ENCODE measurements at regions not wholly inside any gene's neighbourhood (a gene's known extent, or its start where the extent isn't known, plus 50 kb on each side); places are given as distances from the start of the nearest gene placed in this dataset.

- no peaks in the 10 kb centered on the region for H3K79me2 ChIP-seq (ENCODE audit: low read depth)
- TF ChIP-seq EZH2 (IDR thresholded peaks at IDR 0.05) (no peak), CTCF (IDR thresholded peaks at IDR 0.05) (no peak), EZH2phosphoT487 (IDR thresholded peaks at IDR 0.05) (no peak)
- no peak overlapping the region for H3K27ac ChIP-seq
- no peak overlapping the region for H3K4me2 ChIP-seq
- Mint-ChIP-seq H3K27ac (no peak overlapping the region), H3K9me3 (peaks cover 6% of the 10 kb centered on the region), H3K27me3 (ENCODE audit: insufficient read depth, low read depth) (peaks cover 4% of the 10 kb centered on the region), H3K4me1 (peaks cover 9% of the 10 kb centered on the region), H3K4me3 (no peak overlapping the region), H3K36me3 (no peaks in the 10 kb centered on the region)
- H3K36me3 ChIP-seq, result no peaks in the 10 kb centered on the region
- H3K27me3 ChIP-seq, result no peaks in the 10 kb centered on the region
- H3K4me1 ChIP-seq, result no peaks in the 10 kb centered on the region
- H2AFZ ChIP-seq (replicated peaks), result no peak overlapping the region
- no peaks in the 10 kb centered on the region for H3F3A ChIP-seq (ENCODE audit: low read depth)
- DNase-seq (ENCODE audit: low spot score), result no peak
- H4K20me1 ChIP-seq (ENCODE audit: low read depth), result no peaks in the 10 kb centered on the region
- H3K9me3 ChIP-seq (ENCODE audit: low read depth), result no peaks in the 10 kb centered on the region
- no peak overlapping the region for H3K9ac ChIP-seq
- H3K4me3 ChIP-seq, result no peak overlapping the region
These were observed 94.6 kb upstream of the TNPO1 start for GRCh38 chr5:72721844-72722243.

GRCh38 chr5:72720205-72720604 lies 96.3 kb upstream of the TNPO1 start:
- H3K27me3 ChIP-seq, result no peaks in the 10 kb centered on the region
- H3K4me2 ChIP-seq, result no peak overlapping the region
- H2AFZ ChIP-seq (replicated peaks), result no peak overlapping the region
- H3K4me1 ChIP-seq, result no peaks in the 10 kb centered on the region
- H3F3A ChIP-seq (ENCODE audit: low read depth), result no peaks in the 10 kb centered on the region
- no peak overlapping the region for H3K27ac ChIP-seq
- H3K36me3 ChIP-seq, result no peaks in the 10 kb centered on the region
- no peaks in the 10 kb centered on the region for H3K9me3 ChIP-seq (ENCODE audit: low read depth)
- no peaks in the 10 kb centered on the region for H4K20me1 ChIP-seq (ENCODE audit: low read depth)
- no peaks in the 10 kb centered on the region for H3K79me2 ChIP-seq (ENCODE audit: low read depth)
- no peak overlapping the region for H3K9ac ChIP-seq
- H3K4me3 ChIP-seq, result no peak overlapping the region
- no peaks in the 10 kb centered on the region for H3K36me3 Mint-ChIP-seq
- no peaks in the 10 kb centered on the region for H3K9me3 Mint-ChIP-seq
- H3K27me3 Mint-ChIP-seq (ENCODE audit: insufficient read depth, low read depth), result peaks cover 4% of the 10 kb centered on the region
- H3K27ac Mint-ChIP-seq, result no peak overlapping the region
- peaks cover 9% of the 10 kb centered on the region for H3K4me1 Mint-ChIP-seq
- H3K4me3 Mint-ChIP-seq, result no peak overlapping the region
- TF ChIP-seq CTCF (IDR thresholded peaks at IDR 0.05), result no peak
- no peak for TF ChIP-seq EZH2phosphoT487 (IDR thresholded peaks at IDR 0.05)
- TF ChIP-seq EZH2 (IDR thresholded peaks at IDR 0.05), result no peak
- DNase-seq (ENCODE audit: low spot score), result no peak

GRCh38 chr5:72711351-72711750 lies 105.1 kb upstream of the TNPO1 start:
- H3K4me3 Mint-ChIP-seq, result no peak overlapping the region
- H3K79me2 ChIP-seq (ENCODE audit: low read depth), result no peaks in the 10 kb centered on the region

More at GRCh38 chr5:72711351-72711750, 105.1 kb upstream of the TNPO1 start:
- H3F3A ChIP-seq (ENCODE audit: low read depth), result no peaks in the 10 kb centered on the region
- no peak overlapping the region for H3K27ac ChIP-seq
- H3K4me3 ChIP-seq, result no peak overlapping the region
- no peaks in the 10 kb centered on the region for H3K36me3 ChIP-seq
- H3K9ac ChIP-seq, result no peak overlapping the region
- Mint-ChIP-seq H3K36me3 (no peaks in the 10 kb centered on the region), H3K4me1 (peaks cover 5% of the 10 kb centered on the region), H3K27me3 (ENCODE audit: insufficient read depth, low read depth) (peaks cover 2% of the 10 kb centered on the region), H3K9me3 (no peaks in the 10 kb centered on the region), H3K27ac (no peak overlapping the region)
- no peaks in the 10 kb centered on the region for H4K20me1 ChIP-seq (ENCODE audit: low read depth)
- no peaks in the 10 kb centered on the region for H3K4me1 ChIP-seq
- H2AFZ ChIP-seq (replicated peaks), result no peak overlapping the region
- no peaks in the 10 kb centered on the region for H3K27me3 ChIP-seq
- H3K9me3 ChIP-seq (ENCODE audit: low read depth), result no peaks in the 10 kb centered on the region
- DNase-seq (ENCODE audit: low spot score), result no peak
- no peak overlapping the region for H3K4me2 ChIP-seq
- TF ChIP-seq EZH2 (IDR thresholded peaks at IDR 0.05) (no peak), EZH2phosphoT487 (IDR thresholded peaks at IDR 0.05) (no peak), CTCF (IDR thresholded peaks at IDR 0.05) (no peak)
